Mucosa of descending colon (tissue), 3 donors: ENCODE measurements at regions not wholly inside any gene's neighbourhood (a gene's known extent, or its start where the extent isn't known, plus 50 kb on each side); places are given as distances from the start of the nearest gene placed in this dataset.

Experiments used
- ATAC-seq: fragments of 200-7000 bp; cut with Tn5 transposase; one replicate; pipeline ENCODE4 v1.9.1; 2020; ENCODE audit warnings: mild to moderate bottlenecking, moderate library complexity
- DNase-seq, 3 donors: peaks; one replicate each; pipeline ENCODE4 v3.0.0-alpha.2; 2020
- H3K36me3 ChIP-seq: fragments of 200-600 bp; one replicate; pipeline ENCODE4 v1.8.0; 2021; ENCODE audit warnings: low read depth, mild to moderate bottlenecking
- H3K4me1 ChIP-seq: fragments of 200-600 bp; one replicate; pipeline ENCODE4 v1.8.0; 2021; ENCODE audit warnings: low read depth, mild to moderate bottlenecking
- H3K4me3 ChIP-seq: fragments of 200-600 bp; one replicate; pipeline ENCODE4 v1.8.0; 2021; ENCODE audit warnings: mild to moderate bottlenecking
- H3K9me3 ChIP-seq: fragments of 200-600 bp; one replicate; pipeline ENCODE4 v1.8.0; 2021; ENCODE audit warnings: mild to moderate bottlenecking
- CTCF ChIP-seq: fragments of 200-600 bp; IDR thresholded peaks from one replicate; pipeline ENCODE4 v1.8.0; 2022; ENCODE audit warnings: antibody characterized with exemption, mild to moderate bottlenecking
- intact Hi-C, 2 donors: fragments of 100-400 bp; cut with DNase I in 1 of 2; cut with micrococcal nuclease in 1 of 2; formaldehyde crosslinking; loops; one replicate each; pipeline versions ENCODE4 v1.11.0 to v1.11.1; 2022; cut with DNase I, micrococcal nuclease
- donor health status: DM: no; HTN: no; CAD: no; lungs with moderate emphysema.
- donor health status: DM: no; HTN: no; CAD: no.
- donor health status: DM: no; HTN: yes; CAD: no.

GRCh38 chr11:134584001-134584561 is 172.0 kb upstream of the B3GAT1 start:
- TF ChIP-seq CTCF: no peak
- Histone ChIP-seq H3K36me3 (no peaks in the 10 kb centered on the region), H3K4me3 (no peak overlapping the region), H3K4me1 (no peaks in the 10 kb centered on the region), H3K9me3 (no peaks in the 10 kb centered on the region)
- intact Hi-C loops: no loop called here
- ATAC-seq (no peak), DNase-seq (no peak)

- ATAC-seq (peak; percentile 45), DNase-seq (no peak)
- no peak for TF ChIP-seq CTCF
- Histone ChIP-seq H3K4me3 (no peak overlapping the region), H3K4me1 (no peaks in the 10 kb centered on the region), H3K36me3 (no peaks in the 10 kb centered on the region), H3K9me3 (no peaks in the 10 kb centered on the region)
- intact Hi-C loops: no loop called here
These were observed 171.5 kb upstream of the B3GAT1 start for GRCh38 chr11:134583397-134583990.

- no peaks in the 10 kb centered on the region for H3K36me3 ChIP-seq
- no peak for TF ChIP-seq CTCF
- no peak overlapping the region for H3K4me3 ChIP-seq
- no peak for DNase-seq
- H3K9me3 ChIP-seq: no peaks in the 10 kb centered on the region
- no peaks in the 10 kb centered on the region for H3K4me1 ChIP-seq
- intact Hi-C loops: no loop called here
- ATAC-seq: no peak
These were observed 170.7 kb upstream of the B3GAT1 start for GRCh38 chr11:134582770-134583095.

GRCh38 chr11:134581966-134582769 is 170.1 kb upstream of the B3GAT1 start:
- Histone ChIP-seq H3K9me3 (no peaks in the 10 kb centered on the region), H3K4me3 (no peak overlapping the region), H3K4me1 (no peaks in the 10 kb centered on the region), H3K36me3 (no peaks in the 10 kb centered on the region)
- intact Hi-C loops: no loop called here
- no peak for TF ChIP-seq CTCF
- no peak for ATAC-seq
- no peak for DNase-seq

GRCh38 chr11:134581121-134581626 is 169.1 kb upstream of the B3GAT1 start:
- no peaks in the 10 kb centered on the region for H3K4me1 ChIP-seq
- DNase-seq (no peak), ATAC-seq (no peak)
- H3K4me3 ChIP-seq: no peak overlapping the region
- no peak for TF ChIP-seq CTCF
- H3K9me3 ChIP-seq: no peaks in the 10 kb centered on the region
- H3K36me3 ChIP-seq: no peaks in the 10 kb centered on the region
- intact Hi-C loops: no loop called here
